NT2/D1 (cell line): ENCODE measurements at regions not wholly inside any gene's neighbourhood (a gene's known extent, or its start where the extent isn't known, plus 50 kb on each side); places are given as distances from the start of the nearest gene placed in this dataset.

Experiments
- SUZ12 ChIP-seq: IDR thresholded peaks from 2 replicates; pipeline ENCODE4 v1.6.1; 2011; ENCODE audit not compliant: insufficient read length, insufficient read depth; ENCODE audit errors: extremely low read depth
- YY1 ChIP-seq: IDR thresholded peaks from 2 replicates; pipeline ENCODE4 v1.6.1; 2011; ENCODE audit not compliant: insufficient read length, insufficient read depth
- ZNF274 ChIP-seq: IDR thresholded peaks from 2 replicates; pipeline ENCODE4 v1.6.1; 2011; ENCODE audit warnings: mild to moderate bottlenecking, low read depth, low read length

DNA sequence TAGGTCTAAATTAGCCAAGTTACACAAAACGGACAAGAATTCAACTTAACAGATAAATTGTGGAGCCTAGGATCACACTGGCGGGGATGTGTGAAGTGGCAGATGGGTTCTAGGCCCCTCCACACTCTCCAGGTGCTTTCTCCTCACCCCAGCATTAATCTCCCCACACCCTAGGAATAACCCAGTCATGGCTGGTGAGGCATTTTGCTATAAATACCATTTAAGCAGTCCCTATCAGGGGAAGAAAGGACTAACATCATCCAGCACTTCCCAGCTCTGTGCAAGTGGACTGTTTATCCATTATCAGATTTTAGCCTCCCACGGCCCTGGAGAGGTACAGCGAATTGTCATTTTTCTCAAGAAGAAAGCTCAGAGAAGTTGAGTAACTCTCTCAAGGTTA is 154.9 kb downstream of the NUFIP1 start:
- TF ChIP-seq ZNF274: no peak
- TF ChIP-seq SUZ12: no peak
- TF ChIP-seq YY1: no peak
